ENCODE measurements at regions not wholly inside any gene's neighbourhood (a gene's known extent, or its start where the extent isn't known, plus 50 kb on each side); places are given as distances from the start of the nearest gene placed in this dataset.

- TF ChIP-seq CTCF (IDR thresholded peaks at IDR 0.05), result no peak
- TF ChIP-seq RFX5 (IDR thresholded peaks at IDR 0.05), result no peak
- no peak for TF ChIP-seq MAZ (IDR thresholded peaks at IDR 0.05; ENCODE audit: borderline replicate concordance, low read depth, low read length)
- TF ChIP-seq EP300 (IDR thresholded peaks at IDR 0.05), result no peak
- TF ChIP-seq SMC3 (IDR thresholded peaks at IDR 0.05), result no peak
- no peak for TF ChIP-seq RAD21 (conservative IDR thresholded peaks at IDR 0.05 in 1 of 2, IDR thresholded peaks at IDR 0.05 in 1 of 2)
- no peak for TF ChIP-seq RNF2 (IDR thresholded peaks at IDR 0.05; ENCODE audit: borderline replicate concordance, low read depth)
- TF ChIP-seq ATOH8 (CRISPR knock-in tag; IDR thresholded peaks at IDR 0.05; ENCODE audit: low read depth), result no peak
- no peak for TF ChIP-seq CHD4 (IDR thresholded peaks at IDR 0.05; ENCODE audit: borderline replicate concordance)
- no peak for TF ChIP-seq POLR2A (IDR thresholded peaks at IDR 0.05; ENCODE audit: low read length)
- TF ChIP-seq BHLHE40 (IDR thresholded peaks at IDR 0.05; ENCODE audit: low read depth, low read length), result no peak
- no peak for TF ChIP-seq E2F6 (IDR thresholded peaks at IDR 0.05; ENCODE audit: borderline replicate concordance, low read depth)
- TF ChIP-seq POLR2AphosphoS2 (conservative IDR thresholded peaks at IDR 0.05; ENCODE audit: low read length), result no peak
- TF ChIP-seq MYC (IDR thresholded peaks at IDR 0.05; ENCODE audit: borderline replicate concordance, low read length), result no peak
Observed at GRCh38 chr2:226409134-226409533, 390.5 kb downstream of the IRS1 start.

Data from A549 (cell line).